Endothelial cell of umbilical vein (primary cell): ENCODE measurements at regions not wholly inside any gene's neighbourhood (a gene's known extent, or its start where the extent isn't known, plus 50 kb on each side); places are given as distances from the start of the nearest gene placed in this dataset.

ENCODE experiments used
- EZH2 ChIP-seq: IDR thresholded peaks from 2 replicates; pipeline ENCODE4 v1.6.1; 2012; ENCODE audit warnings: borderline replicate concordance, low read depth, mild to moderate bottlenecking, moderate library complexity, low read length, inconsistent platforms; ENCODE audit not compliant: severe bottlenecking
- POLR2A ChIP-seq: IDR thresholded peaks from 2 replicates; pipeline ENCODE4 v1.6.1; 2012; ENCODE audit warnings: low read depth, mild to moderate bottlenecking, control low read depth, low read length
- POLR2AphosphoS5 ChIP-seq: IDR thresholded peaks from 2 replicates; pipeline ENCODE4 v1.6.1; 2012; ENCODE audit warnings: low read depth, mild to moderate bottlenecking, control low read depth, low read length, moderate library complexity; ENCODE audit not compliant: insufficient read depth
- TF ChIP-seq, protein P1 (sequence below), 2 donors: IDR thresholded peaks; 1 replicate in 1 of 2; 2 replicates in 1 of 2; pipeline ENCODE4 v1.5.1; 2011; ENCODE audit warnings: low read length in 2 of 2, mild to moderate bottlenecking in 2 of 2, moderate library complexity in 2 of 2, control low read depth in 1 of 2, inconsistent platforms in 1 of 2, low read depth in 1 of 2; ENCODE audit not compliant: insufficient read depth in 1 of 2; ENCODE audit errors: extremely low read depth in 1 of 2

DNA sequence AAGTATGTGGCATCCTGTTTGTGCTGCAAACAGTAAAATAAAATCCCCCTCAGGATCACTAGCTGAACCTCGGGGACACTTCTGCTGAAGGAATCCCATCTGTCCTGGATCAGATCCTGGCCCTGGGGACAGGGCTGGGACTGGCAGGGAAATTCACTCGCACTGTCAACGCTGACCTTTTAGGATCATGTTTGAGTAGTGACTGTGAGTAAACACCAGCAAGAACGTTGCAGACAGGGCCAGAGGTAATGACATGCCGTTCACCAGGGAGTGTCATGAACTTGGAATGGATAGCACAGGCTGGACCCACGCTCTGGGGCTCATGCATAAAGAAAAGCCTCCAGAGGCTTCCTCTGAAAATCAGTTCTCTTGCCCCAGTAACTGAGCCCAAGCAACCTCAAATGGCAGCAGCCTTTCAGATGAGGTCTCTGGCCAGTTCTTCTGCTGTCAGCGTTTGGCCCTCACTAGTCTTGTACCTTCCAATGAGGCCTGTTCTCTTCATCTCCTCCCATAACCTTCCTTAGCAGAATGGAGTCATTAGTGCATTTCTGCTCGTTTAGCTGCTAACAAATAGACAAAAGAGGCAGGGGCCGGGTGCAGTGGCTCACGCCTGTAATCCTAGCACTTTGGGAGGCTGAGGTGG, 51.0 kb upstream of the BARX2 start:
- no peak for TF ChIP-seq POLR2AphosphoS5
- TF ChIP-seq EZH2: no peak
- TF ChIP-seq POLR2A: no peak
- TF ChIP-seq, protein P1, sequence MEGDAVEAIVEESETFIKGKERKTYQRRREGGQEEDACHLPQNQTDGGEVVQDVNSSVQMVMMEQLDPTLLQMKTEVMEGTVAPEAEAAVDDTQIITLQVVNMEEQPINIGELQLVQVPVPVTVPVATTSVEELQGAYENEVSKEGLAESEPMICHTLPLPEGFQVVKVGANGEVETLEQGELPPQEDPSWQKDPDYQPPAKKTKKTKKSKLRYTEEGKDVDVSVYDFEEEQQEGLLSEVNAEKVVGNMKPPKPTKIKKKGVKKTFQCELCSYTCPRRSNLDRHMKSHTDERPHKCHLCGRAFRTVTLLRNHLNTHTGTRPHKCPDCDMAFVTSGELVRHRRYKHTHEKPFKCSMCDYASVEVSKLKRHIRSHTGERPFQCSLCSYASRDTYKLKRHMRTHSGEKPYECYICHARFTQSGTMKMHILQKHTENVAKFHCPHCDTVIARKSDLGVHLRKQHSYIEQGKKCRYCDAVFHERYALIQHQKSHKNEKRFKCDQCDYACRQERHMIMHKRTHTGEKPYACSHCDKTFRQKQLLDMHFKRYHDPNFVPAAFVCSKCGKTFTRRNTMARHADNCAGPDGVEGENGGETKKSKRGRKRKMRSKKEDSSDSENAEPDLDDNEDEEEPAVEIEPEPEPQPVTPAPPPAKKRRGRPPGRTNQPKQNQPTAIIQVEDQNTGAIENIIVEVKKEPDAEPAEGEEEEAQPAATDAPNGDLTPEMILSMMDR (IDR thresholded peaks at IDR 0.05; ENCODE audit: extremely low read depth in 1 of 2, insufficient read depth in 1 of 2, low read depth in 1 of 2, low read length in 2 of 2): no peak
